Heart right ventricle (tissue), 16 donors: ENCODE measurements at regions not wholly inside any gene's neighbourhood (a gene's known extent, or its start where the extent isn't known, plus 50 kb on each side); places are given as distances from the start of the nearest gene placed in this dataset.

Experiments used
- ATAC-seq, 8 donors: fragments of 200-7000 bp; cut with Tn5 transposase; one replicate each; pipeline ENCODE4 v1.9.1; 2020; ENCODE audit warnings: mild to moderate bottlenecking in 8 of 8, moderate library complexity in 8 of 8, moderate number of reproducible peaks in 1 of 8
- DNase-seq, 2 donors: peaks; one replicate each; pipeline ENCODE4 v3.0.0-alpha.2; 2020
- H3K27ac ChIP-seq, 10 donors: fragments of 200-600 bp; sonication (generic) in 2 of 10; one replicate each; pipeline versions ENCODE4 v1.5.0 to v1.8.0; 2020 to 2022; ENCODE audit warnings: mild to moderate bottlenecking in 3 of 10
- H3K27me3 ChIP-seq, 7 donors: fragments of 200-600 bp; one replicate each; pipeline ENCODE4 v1.8.0; 2021 to 2022; ENCODE audit warnings: mild to moderate bottlenecking in 2 of 7
- H3K36me3 ChIP-seq, 9 donors: fragments of 200-600 bp; sonication (generic) in 1 of 9; one replicate each; pipeline versions ENCODE4 v1.5.0 to v1.8.0; 2020 to 2022; ENCODE audit warnings: mild to moderate bottlenecking in 2 of 9
- H3K4me1 ChIP-seq, 9 donors: fragments of 200-600 bp; sonication (generic) in 1 of 9; one replicate each; pipeline versions ENCODE4 v1.5.0 to v1.8.0; 2020 to 2022; ENCODE audit warnings: mild to moderate bottlenecking in 4 of 9
- H3K4me3 ChIP-seq, 10 donors: fragments of 200-600 bp; sonication (generic) in 2 of 10; one replicate each; pipeline versions ENCODE4 v1.5.0 to v1.8.0; 2020 to 2022; ENCODE audit warnings: mild to moderate bottlenecking in 7 of 10, moderate library complexity in 2 of 10
- H3K9me3 ChIP-seq, 11 donors: fragments of 200-600 bp in 10 of 11; sonication (generic) in 2 of 11; one replicate each; pipeline versions ENCODE4 v1.5.0 to v1.8.0; 2013 to 2022; ENCODE audit warnings: mild to moderate bottlenecking in 2 of 11, control low read depth in 1 of 11, moderate library complexity in 1 of 11
- WGBS, 2 donors: extraction: QIAGEN DNeasy Blood & Tissue Kit; methylation state at CpG; one replicate each; pipeline ENCODE4 v1.1.7; 2013; ENCODE audit warnings: inconsistent platforms in 1 of 2; 5-methylcytosine and 5-hydroxymethylcytosine counted together
- intact Hi-C, 10 donors: fragments of 100-400 bp; cut with DNase I; formaldehyde crosslinking; loops; one replicate each; pipeline versions ENCODE4 v1.11.1 to v1.14.2; 2022
- TF ChIP-seq, protein P1 (sequence below), 9 donors: fragments of 200-600 bp; sonication (generic) in 2 of 9; IDR thresholded peaks; one replicate each; pipeline versions ENCODE4 v1.5.0 to v1.8.0; 2021 to 2022; ENCODE audit warnings: antibody characterized with exemption in 9 of 9, mild to moderate bottlenecking in 5 of 9, moderate library complexity in 1 of 9
- donor health status: Arrhythmogenic right ventricular cardiomyopathy.
- donor health status: ischemic (EF 13 %, LVEDD 7.1; RV severe dilation, severe dysfunction).
- donor health status: healthy with polysubstance abuse.
- donor health status: DM: no; HTN: yes; CAD: no.
- donor health status: DM: no; HTN: no; CAD: no.
- donor health status: ischemic (EF 25% LVEDD 6.9; RV normal size, moderate dysfunction).
- donor health status: ischemic (EF 25% LVEDD 5.7; RV mildly dilated, moderate dysfunction).
- donor health status: healthy.
- donor health status: DM: yes; HTN: yes; CAD: no.
- donor health status: Ischemic cardiomyopathy.
- donor health status: ischemic (EF 35%, LVEDD 5.7; RV mildly dilated, moderate dysfunction).
- donor health status: nonischemic (EF 11% LVEDD 7.7; RV severe dilation, severe dysfunction).
- donor health status: DM: yes; HTN: yes; CAD: no.
- donor health status: PGD.
- donor health status: ischemic (EF 29% LVEDD 5.4; RV normal size, mild dysfunction).
- donor health status: nonischemic (EF 23%, LVEDD 6.1; RV moderate dilation, normal function).

DNA sequence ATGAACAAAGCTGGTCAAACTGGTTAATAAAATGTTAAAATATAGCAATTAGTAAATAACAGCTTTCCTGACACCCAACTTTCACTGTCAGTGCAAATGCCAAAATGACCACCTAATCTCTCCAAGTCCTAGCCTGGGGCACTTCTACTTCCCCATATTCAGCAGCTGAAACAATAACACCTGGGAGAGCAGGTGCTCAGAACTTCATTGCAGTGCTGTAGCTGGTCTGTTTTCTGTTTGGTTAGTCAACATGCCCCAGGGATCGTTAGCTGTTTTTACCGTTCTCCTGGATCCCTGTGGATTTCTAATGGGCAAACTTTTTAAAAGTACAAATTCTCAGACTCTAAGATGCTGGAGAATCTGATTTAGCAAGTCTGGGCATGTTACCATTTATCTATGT lies 759.7 kb downstream of the GALC start:
- no peaks in the 10 kb centered on the region for H3K27me3 ChIP-seq
- no peaks in the 10 kb centered on the region for H3K4me1 ChIP-seq

DNA sequence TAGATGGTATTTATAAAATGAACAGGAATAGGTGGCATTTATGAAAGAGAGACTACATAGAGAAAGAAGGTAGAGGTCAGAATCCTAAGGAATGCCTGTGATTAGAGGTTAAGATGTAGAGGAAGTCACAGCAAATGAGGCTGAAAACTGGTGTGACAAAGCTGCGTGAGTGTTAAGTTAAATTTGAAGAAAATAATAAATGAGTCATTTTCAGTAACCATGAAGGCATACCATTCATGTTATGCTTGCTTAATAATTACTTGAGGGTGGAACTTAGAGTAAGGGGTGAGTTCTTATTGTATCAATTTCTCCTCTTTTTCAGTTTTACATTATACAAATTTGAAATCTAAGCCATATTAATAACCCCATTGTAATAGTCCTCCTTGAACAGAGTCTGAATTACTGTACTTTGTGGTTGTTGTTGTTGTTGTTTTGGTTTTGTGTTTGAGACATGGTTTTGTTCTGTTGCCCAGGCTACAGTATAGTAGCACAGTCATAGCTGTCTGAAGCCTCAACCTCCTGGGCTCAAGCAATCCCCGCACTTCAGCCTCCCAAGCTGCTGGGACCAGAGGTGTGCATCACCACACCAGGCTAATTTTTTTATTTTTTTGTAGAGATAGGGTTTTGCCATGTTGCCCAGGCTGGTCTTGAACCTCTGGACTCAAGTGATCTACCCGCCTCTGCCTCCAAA lies 761.5 kb downstream of the GALC start:
- Histone ChIP-seq H3K27ac (no peak overlapping the region), H3K27me3 (no peaks in the 10 kb centered on the region), H3K4me1 (no peaks in the 10 kb centered on the region), H3K36me3 (no peaks in the 10 kb centered on the region), H3K9me3 (peaks cover 0 to 14% (median 0%) of the 10 kb centered on the region in 11 donors), H3K4me3 (no peak overlapping the region)
- TF ChIP-seq, protein P1, sequence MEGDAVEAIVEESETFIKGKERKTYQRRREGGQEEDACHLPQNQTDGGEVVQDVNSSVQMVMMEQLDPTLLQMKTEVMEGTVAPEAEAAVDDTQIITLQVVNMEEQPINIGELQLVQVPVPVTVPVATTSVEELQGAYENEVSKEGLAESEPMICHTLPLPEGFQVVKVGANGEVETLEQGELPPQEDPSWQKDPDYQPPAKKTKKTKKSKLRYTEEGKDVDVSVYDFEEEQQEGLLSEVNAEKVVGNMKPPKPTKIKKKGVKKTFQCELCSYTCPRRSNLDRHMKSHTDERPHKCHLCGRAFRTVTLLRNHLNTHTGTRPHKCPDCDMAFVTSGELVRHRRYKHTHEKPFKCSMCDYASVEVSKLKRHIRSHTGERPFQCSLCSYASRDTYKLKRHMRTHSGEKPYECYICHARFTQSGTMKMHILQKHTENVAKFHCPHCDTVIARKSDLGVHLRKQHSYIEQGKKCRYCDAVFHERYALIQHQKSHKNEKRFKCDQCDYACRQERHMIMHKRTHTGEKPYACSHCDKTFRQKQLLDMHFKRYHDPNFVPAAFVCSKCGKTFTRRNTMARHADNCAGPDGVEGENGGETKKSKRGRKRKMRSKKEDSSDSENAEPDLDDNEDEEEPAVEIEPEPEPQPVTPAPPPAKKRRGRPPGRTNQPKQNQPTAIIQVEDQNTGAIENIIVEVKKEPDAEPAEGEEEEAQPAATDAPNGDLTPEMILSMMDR (IDR thresholded peaks at IDR 0.05) = no peak
- intact Hi-C loops = no loop called here
- ATAC-seq = no peak
- WGBS, 2 donors = 83 to 89% methylated on average over 3 of the region's 3 CpGs
- DNase-seq = no peak

More for the DNA sequence above, 759.7 kb downstream of the GALC start:
- intact Hi-C loops = no loop called here
- Histone ChIP-seq H3K36me3 (no peaks in the 10 kb centered on the region), H3K9me3 (peaks cover 0 to 14% (median 0%) of the 10 kb centered on the region in 11 donors), H3K27ac (no peak overlapping the region), H3K4me3 (no peak overlapping the region)
- TF ChIP-seq, protein P1 (IDR thresholded peaks at IDR 0.05) = no peak
- 66 to 69% methylated on average over 2 of the region's 2 CpGs for WGBS, 2 donors
- ATAC-seq = no peak
- no peak for DNase-seq

DNA sequence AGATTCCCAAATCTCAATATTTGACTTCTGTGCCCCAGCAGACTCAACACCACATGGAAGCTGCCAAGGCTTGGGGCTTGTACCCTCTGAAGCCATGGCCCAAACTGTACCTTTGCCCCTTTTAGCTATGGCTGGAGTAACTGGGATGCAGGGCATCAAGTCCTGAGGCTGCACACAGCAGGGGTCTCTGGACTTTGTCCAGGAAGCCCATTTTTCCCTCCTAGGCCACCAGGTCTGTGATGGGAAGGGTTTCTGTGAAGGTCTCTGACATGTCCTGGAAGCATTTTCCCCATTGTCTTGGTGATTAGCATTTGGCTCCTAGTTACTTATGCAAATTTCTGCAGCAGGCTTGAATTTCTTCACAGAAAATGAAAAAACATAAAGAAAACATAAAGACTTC lies 762.3 kb downstream of the GALC start:
- Histone ChIP-seq H3K27me3 (no peaks in the 10 kb centered on the region), H3K27ac (no peak overlapping the region), H3K36me3 (no peaks in the 10 kb centered on the region), H3K4me3 (no peak overlapping the region), H3K4me1 (no peaks in the 10 kb centered on the region), H3K9me3 (peaks cover 0 to 14% (median 0%) of the 10 kb centered on the region in 11 donors)
- TF ChIP-seq, protein P1 (IDR thresholded peaks at IDR 0.05) = no peak
- DNase-seq (no peak), ATAC-seq (no peak)
- intact Hi-C loops = no loop called here

DNA sequence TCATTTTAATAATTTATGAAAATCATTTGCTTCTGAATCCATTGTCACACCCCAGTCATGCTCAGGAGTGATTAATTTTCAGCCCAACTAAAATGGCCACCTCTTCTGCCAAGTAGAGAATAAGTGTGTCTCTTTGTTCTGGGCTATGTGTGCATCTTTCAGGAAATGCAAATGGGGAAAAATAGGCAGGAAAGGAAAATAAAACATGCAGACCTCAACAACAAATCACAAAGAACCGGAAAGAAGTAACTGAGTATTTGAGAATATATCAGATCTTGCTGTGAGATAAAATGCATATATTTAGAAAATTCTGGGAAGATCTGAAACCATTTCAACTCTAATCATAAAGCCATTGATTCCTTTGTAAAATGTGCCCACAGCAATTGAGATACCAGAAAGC lies 763.9 kb downstream of the GALC start:
- Histone ChIP-seq H3K27me3 (no peaks in the 10 kb centered on the region), H3K36me3 (no peaks in the 10 kb centered on the region), H3K9me3 (peaks cover 0 to 14% (median 0%) of the 10 kb centered on the region in 11 donors), H3K4me1 (no peaks in the 10 kb centered on the region), H3K27ac (no peak overlapping the region), H3K4me3 (no peak overlapping the region)
- intact Hi-C loops = no loop called here
- no peak for DNase-seq
- TF ChIP-seq, protein P1 (IDR thresholded peaks at IDR 0.05) = no peak
- ATAC-seq = no peak
- WGBS, 2 donors = 76 to 77% methylated on average over 1 of the region's 1 CpG
